ENCODE measurements at regions not wholly inside any gene's neighbourhood (a gene's known extent, or its start where the extent isn't known, plus 50 kb on each side); places are given as distances from the start of the nearest gene placed in this dataset.

- no peaks in the 10 kb centered on the region for H3K27me3 Mint-ChIP-seq
- H3K36me3 Mint-ChIP-seq = no peaks in the 10 kb centered on the region
- no peak overlapping the region for H3K4me3 Mint-ChIP-seq
- ATAC-seq (no peak), DNase-seq (ENCODE audit: low spot score) (no peak)
- no peaks in the 10 kb centered on the region for H3K9me3 Mint-ChIP-seq
- no peak overlapping the region for H3K27ac Mint-ChIP-seq
- peaks cover 7 to 14% of the 10 kb centered on the region in 2 donors for H3K4me1 Mint-ChIP-seq (ENCODE audit: low read depth in 2 of 2)
Measured at GRCh38 chr13:88976466-88976865, 1305.3 kb downstream of the SLITRK5 start.

DNA sequence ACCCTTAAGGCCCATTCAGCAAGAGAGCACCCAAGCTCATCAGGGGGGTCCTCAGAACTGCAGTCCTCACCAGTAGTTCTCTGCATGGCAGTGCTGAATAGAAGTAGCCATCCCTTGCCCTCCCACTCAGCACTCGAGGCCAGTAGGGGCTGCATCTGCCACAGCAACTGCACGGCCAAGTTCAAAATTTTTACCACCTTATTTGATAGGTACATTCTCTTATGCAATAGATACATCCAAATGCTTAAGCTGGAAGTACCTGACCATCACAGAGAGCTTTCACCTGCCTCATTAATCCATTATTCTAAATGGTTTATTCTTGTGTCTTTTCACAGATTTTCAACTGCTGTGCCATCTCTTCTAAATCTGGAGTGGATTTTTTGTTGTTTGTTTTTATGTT is 1307.4 kb downstream of the SLITRK5 start:
- no peak for ATAC-seq
- H3K27ac Mint-ChIP-seq = peak overlapping the region in 1 of 2 donors; percentile 38
- no peak overlapping the region for H3K4me3 Mint-ChIP-seq
- peaks cover 7 to 14% of the 10 kb centered on the region in 2 donors for H3K4me1 Mint-ChIP-seq (ENCODE audit: low read depth in 2 of 2)
- no peaks in the 10 kb centered on the region for H3K36me3 Mint-ChIP-seq
- no peaks in the 10 kb centered on the region for H3K9me3 Mint-ChIP-seq
- DNase-seq (ENCODE audit: low spot score) = no peak
- no peaks in the 10 kb centered on the region for H3K27me3 Mint-ChIP-seq

GRCh38 chr13:88979465-88980175 is 1308.4 kb downstream of the SLITRK5 start:
- Mint-ChIP-seq H3K27ac (peak overlapping the region in 1 of 2 donors; percentile 48), H3K9me3 (no peaks in the 10 kb centered on the region), H3K27me3 (no peaks in the 10 kb centered on the region), H3K36me3 (no peaks in the 10 kb centered on the region), H3K4me1 (ENCODE audit: low read depth in 2 of 2) (peaks cover 7 to 14% of the 10 kb centered on the region in 2 donors), H3K4me3 (no peak overlapping the region)
- DNase-seq (ENCODE audit: low spot score) (peak; percentile 63), ATAC-seq (peak; percentile 84 to 97)

DNA sequence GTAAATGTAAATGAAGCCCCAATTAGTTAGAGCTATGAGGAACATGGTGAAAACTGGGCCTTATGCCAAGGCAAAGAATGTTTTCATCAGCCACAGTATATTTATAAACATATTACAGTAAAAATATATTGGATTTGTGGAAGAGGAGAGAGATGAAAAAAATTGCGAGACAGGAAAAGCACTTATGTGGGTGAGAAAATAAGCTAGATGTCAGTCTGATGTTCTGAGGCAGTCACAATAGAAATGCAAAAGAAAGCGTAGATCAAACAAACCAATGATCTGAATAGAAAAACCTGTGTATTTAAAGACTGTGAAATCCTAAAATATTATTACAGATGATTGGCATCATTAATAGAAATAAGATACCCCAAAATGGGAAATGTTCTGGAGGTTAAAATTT is 1332.5 kb downstream of the SLITRK5 start:
- H3K27ac Mint-ChIP-seq = no peak overlapping the region
- DNase-seq (ENCODE audit: low spot score) (no peak), ATAC-seq (no peak)
- H3K4me1 Mint-ChIP-seq (ENCODE audit: low read depth in 2 of 2) = no peaks in the 10 kb centered on the region
- no peaks in the 10 kb centered on the region for H3K9me3 Mint-ChIP-seq
- H3K27me3 Mint-ChIP-seq = no peaks in the 10 kb centered on the region
- no peak overlapping the region for H3K4me3 Mint-ChIP-seq
- no peaks in the 10 kb centered on the region for H3K36me3 Mint-ChIP-seq

GRCh38 chr13:89011615-89012014 is 1340.4 kb downstream of the SLITRK5 start:
- H3K4me3 Mint-ChIP-seq = no peak overlapping the region

GRCh38 chr13:89027694-89028306 is 1356.6 kb downstream of the SLITRK5 start:
- H3K9me3 Mint-ChIP-seq = peaks cover 11% of the 10 kb centered on the region
- ATAC-seq = no peak

More at GRCh38 chr13:89011615-89012014, 1340.4 kb downstream of the SLITRK5 start:
- Mint-ChIP-seq H3K27me3 (no peaks in the 10 kb centered on the region), H3K36me3 (no peaks in the 10 kb centered on the region), H3K27ac (no peak overlapping the region), H3K9me3 (peaks cover 2% of the 10 kb centered on the region), H3K4me1 (ENCODE audit: low read depth in 2 of 2) (no peaks in the 10 kb centered on the region)
- ATAC-seq = no peak
- no peak for DNase-seq (ENCODE audit: low spot score)

GRCh38 chr13:89029062-89029461 is 1357.9 kb downstream of the SLITRK5 start:
- Mint-ChIP-seq H3K4me3 (no peak overlapping the region), H3K9me3 (peaks cover 17% of the 10 kb centered on the region), H3K36me3 (peaks cover 12% of the 10 kb centered on the region), H3K27me3 (no peaks in the 10 kb centered on the region), H3K27ac (no peak overlapping the region), H3K4me1 (ENCODE audit: low read depth in 2 of 2) (no peaks in the 10 kb centered on the region)
- DNase-seq (ENCODE audit: low spot score) = no peak
- ATAC-seq = no peak

More at GRCh38 chr13:89027694-89028306, 1356.6 kb downstream of the SLITRK5 start:
- Mint-ChIP-seq H3K27ac (no peak overlapping the region), H3K27me3 (no peaks in the 10 kb centered on the region), H3K4me3 (no peak overlapping the region), H3K36me3 (peaks cover 5% of the 10 kb centered on the region), H3K4me1 (ENCODE audit: low read depth in 2 of 2) (no peaks in the 10 kb centered on the region)
- no peak for DNase-seq (ENCODE audit: low spot score)

DNA sequence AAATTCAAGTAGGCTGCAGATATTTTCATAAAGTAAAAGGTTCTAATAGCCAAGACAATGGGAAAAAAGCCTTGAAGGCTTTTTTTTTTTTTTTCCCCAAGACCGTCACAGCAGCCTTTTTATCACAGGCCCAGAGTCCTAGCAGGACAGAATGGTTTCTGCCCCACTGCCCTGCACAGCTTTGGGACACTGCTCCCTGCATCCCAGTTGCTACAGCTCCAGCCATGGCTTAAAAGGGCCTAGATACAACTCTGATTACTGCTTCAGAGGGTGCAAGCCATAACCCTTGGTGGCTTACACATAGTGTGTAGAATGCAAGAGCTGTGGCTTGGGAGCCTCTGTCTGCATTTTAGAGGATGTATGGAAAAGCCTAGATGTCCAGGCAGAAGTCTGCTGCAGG is 1362.8 kb downstream of the SLITRK5 start:
- H3K27ac Mint-ChIP-seq = no peak overlapping the region
- H3K36me3 Mint-ChIP-seq = peaks cover 8% of the 10 kb centered on the region
- DNase-seq (ENCODE audit: low spot score) = no peak
- ATAC-seq = no peak
- H3K27me3 Mint-ChIP-seq = no peaks in the 10 kb centered on the region
- H3K4me1 Mint-ChIP-seq (ENCODE audit: low read depth in 2 of 2) = no peaks in the 10 kb centered on the region
- peaks cover 10% of the 10 kb centered on the region for H3K9me3 Mint-ChIP-seq
- no peak overlapping the region for H3K4me3 Mint-ChIP-seq

DNA sequence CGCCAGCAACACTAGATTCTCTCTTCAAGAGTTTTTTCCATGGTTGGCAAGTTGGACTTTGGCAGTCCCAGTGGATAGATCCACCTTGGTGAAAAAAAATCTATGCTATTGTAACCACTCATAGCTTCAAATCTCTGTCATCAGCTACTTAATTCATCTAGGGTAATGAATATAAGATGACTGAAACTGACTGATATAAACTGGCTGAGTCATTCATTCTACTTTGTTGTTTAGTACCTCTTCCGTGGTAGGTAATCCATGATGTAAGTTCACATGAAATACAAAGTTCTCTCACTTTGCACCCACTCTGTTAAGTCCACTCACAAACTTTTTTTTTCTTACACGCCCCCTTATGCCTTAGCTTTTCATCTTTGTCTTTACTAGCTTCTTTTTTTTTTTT is 1381.5 kb downstream of the SLITRK5 start:
- Mint-ChIP-seq H3K4me1 (ENCODE audit: low read depth in 2 of 2) (no peaks in the 10 kb centered on the region), H3K36me3 (no peaks in the 10 kb centered on the region), H3K27me3 (no peaks in the 10 kb centered on the region), H3K27ac (no peak overlapping the region), H3K4me3 (no peak overlapping the region), H3K9me3 (peaks cover 3% of the 10 kb centered on the region)
- ATAC-seq (no peak), DNase-seq (ENCODE audit: low spot score) (no peak)

DNA sequence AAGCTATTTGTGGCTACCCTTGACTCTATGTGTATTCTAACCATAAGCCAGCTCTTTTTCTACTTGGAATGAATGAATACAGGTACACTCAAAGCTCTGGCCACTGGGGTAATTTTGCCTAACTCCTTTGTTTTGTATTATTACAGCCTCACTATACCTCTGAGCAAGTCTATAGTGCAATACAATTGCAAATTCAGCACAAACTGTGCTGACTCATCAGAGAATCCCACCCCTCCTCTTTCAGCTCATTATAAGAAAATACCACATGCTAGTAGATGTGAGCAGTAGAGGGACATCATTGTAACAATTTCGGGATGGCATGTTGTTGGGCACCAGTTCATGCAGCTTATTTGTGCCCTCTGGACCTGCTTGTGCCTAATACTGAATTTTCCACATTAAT is 1382.2 kb downstream of the SLITRK5 start:
- Mint-ChIP-seq H3K4me1 (ENCODE audit: low read depth in 2 of 2) (no peaks in the 10 kb centered on the region), H3K27ac (no peak overlapping the region), H3K27me3 (no peaks in the 10 kb centered on the region), H3K9me3 (peaks cover 3% of the 10 kb centered on the region), H3K4me3 (no peak overlapping the region), H3K36me3 (no peaks in the 10 kb centered on the region)
- no peak for DNase-seq (ENCODE audit: low spot score)
- ATAC-seq = no peak

GRCh38 chr13:89057274-89057673 is 1386.1 kb downstream of the SLITRK5 start:
- Mint-ChIP-seq H3K27me3 (no peaks in the 10 kb centered on the region), H3K27ac (no peak overlapping the region), H3K4me1 (ENCODE audit: low read depth in 2 of 2) (no peaks in the 10 kb centered on the region), H3K9me3 (peaks cover 3% of the 10 kb centered on the region), H3K36me3 (no peaks in the 10 kb centered on the region), H3K4me3 (no peak overlapping the region)
- no peak for ATAC-seq
- no peak for DNase-seq (ENCODE audit: low spot score)

- Mint-ChIP-seq H3K27me3 (no peaks in the 10 kb centered on the region), H3K27ac (no peak overlapping the region), H3K36me3 (no peaks in the 10 kb centered on the region), H3K9me3 (peaks cover 3% of the 10 kb centered on the region), H3K4me1 (ENCODE audit: low read depth in 2 of 2) (no peaks in the 10 kb centered on the region), H3K4me3 (no peak overlapping the region)
- no peak for ATAC-seq
- DNase-seq (ENCODE audit: low spot score) = no peak
Measured at GRCh38 chr13:89057862-89058261, 1386.7 kb downstream of the SLITRK5 start.

GRCh38 chr13:89061821-89062220 is 1390.7 kb downstream of the SLITRK5 start:
- no peaks in the 10 kb centered on the region for H3K27me3 Mint-ChIP-seq
- no peaks in the 10 kb centered on the region for H3K4me1 Mint-ChIP-seq (ENCODE audit: low read depth in 2 of 2)
- H3K9me3 Mint-ChIP-seq = no peaks in the 10 kb centered on the region
- DNase-seq (ENCODE audit: low spot score) = no peak
- H3K4me3 Mint-ChIP-seq = no peak overlapping the region
- no peak for ATAC-seq
- no peak overlapping the region for H3K27ac Mint-ChIP-seq
- H3K36me3 Mint-ChIP-seq = no peaks in the 10 kb centered on the region

DNA sequence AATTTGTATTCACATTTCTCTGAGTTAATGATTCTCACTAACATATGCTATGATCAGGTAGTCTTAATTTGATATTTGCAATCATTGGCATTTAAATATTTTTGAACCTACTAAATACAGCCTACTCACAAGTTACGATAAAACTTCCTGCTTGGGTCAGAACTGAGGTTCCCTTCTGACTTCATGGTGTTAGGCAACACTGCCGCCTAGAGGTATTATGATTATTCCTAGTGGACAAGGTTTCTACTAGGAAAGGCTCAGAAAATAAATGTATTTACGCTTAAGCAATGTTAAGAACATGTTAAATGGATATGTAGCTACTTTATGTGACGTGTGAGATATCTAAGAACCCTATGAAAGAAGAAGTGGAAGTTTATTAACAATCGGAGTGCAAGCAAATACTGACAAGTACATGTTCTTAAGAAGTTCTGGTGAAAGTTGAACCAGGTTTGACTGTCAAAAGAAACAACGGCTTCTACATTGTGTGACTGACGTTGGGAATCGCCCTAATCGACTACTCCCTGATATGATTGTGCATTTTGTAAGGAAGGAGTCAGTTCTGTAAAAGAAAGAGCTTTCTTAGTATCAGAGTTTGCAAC is 1395.8 kb downstream of the SLITRK5 start:
- ATAC-seq (peak; percentile 56 to 84), DNase-seq (ENCODE audit: low spot score) (no peak)
- Mint-ChIP-seq H3K36me3 (no peaks in the 10 kb centered on the region), H3K4me1 (ENCODE audit: low read depth in 2 of 2) (peaks cover 0 to 3% of the 10 kb centered on the region in 2 donors), H3K9me3 (no peaks in the 10 kb centered on the region), H3K4me3 (no peak overlapping the region), H3K27ac (no peak overlapping the region), H3K27me3 (no peaks in the 10 kb centered on the region)

Data from natural killer cell treated with Interleukin-12 subunit alpha and Interleukin-12 subunit beta and Interleukin-15 and Interleukin-18, amount 100 ng/mL, for 72 hours (primary cell).